ENCODE measurements at regions not wholly inside any gene's neighbourhood (a gene's known extent, or its start where the extent isn't known, plus 50 kb on each side); places are given as distances from the start of the nearest gene placed in this dataset.
A peak's percentile ranks its signal among the peaks of the same experiment; 100 is the strongest.

DNA sequence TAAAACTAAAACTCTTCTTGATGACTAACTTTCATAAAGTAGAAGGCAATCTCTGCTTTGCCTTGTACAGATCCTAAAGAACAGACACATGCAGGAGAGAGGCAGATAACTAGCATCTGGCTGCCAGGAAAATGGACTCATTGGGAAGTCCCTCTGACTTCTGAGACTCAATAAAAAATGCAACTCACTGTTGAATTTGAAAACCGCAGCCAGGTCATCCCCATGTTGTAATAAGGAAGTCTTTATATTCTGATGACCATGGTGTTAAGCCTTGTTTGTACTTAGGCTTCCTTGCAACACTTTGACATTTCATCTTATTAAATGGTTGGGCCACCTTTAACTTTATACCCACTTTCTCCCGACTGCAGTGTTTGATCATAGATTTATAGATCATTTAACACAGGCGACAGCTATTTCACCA is 375.1 kb upstream of the KCNH7 start:
- TF ChIP-seq, protein P1, sequence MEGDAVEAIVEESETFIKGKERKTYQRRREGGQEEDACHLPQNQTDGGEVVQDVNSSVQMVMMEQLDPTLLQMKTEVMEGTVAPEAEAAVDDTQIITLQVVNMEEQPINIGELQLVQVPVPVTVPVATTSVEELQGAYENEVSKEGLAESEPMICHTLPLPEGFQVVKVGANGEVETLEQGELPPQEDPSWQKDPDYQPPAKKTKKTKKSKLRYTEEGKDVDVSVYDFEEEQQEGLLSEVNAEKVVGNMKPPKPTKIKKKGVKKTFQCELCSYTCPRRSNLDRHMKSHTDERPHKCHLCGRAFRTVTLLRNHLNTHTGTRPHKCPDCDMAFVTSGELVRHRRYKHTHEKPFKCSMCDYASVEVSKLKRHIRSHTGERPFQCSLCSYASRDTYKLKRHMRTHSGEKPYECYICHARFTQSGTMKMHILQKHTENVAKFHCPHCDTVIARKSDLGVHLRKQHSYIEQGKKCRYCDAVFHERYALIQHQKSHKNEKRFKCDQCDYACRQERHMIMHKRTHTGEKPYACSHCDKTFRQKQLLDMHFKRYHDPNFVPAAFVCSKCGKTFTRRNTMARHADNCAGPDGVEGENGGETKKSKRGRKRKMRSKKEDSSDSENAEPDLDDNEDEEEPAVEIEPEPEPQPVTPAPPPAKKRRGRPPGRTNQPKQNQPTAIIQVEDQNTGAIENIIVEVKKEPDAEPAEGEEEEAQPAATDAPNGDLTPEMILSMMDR (IDR thresholded peaks at IDR 0.05; ENCODE audit: low read depth, low read length), result no peak
- H3K4me3 ChIP-seq, result no peak overlapping the region
- no peak overlapping the region for H3K27ac ChIP-seq
- no peaks in the 10 kb centered on the region for H3K27me3 ChIP-seq
- H3K36me3 ChIP-seq, result no peaks in the 10 kb centered on the region
- no peaks in the 10 kb centered on the region for H3K4me1 ChIP-seq (ENCODE audit: low read depth)
- no peaks in the 10 kb centered on the region for H3K9me3 ChIP-seq (ENCODE audit: low read depth)
- DNase-seq (ENCODE audit: low read depth in 1 of 2, low spot score in 1 of 2), result peak in 1 of 2 donors; percentile 55

DNA sequence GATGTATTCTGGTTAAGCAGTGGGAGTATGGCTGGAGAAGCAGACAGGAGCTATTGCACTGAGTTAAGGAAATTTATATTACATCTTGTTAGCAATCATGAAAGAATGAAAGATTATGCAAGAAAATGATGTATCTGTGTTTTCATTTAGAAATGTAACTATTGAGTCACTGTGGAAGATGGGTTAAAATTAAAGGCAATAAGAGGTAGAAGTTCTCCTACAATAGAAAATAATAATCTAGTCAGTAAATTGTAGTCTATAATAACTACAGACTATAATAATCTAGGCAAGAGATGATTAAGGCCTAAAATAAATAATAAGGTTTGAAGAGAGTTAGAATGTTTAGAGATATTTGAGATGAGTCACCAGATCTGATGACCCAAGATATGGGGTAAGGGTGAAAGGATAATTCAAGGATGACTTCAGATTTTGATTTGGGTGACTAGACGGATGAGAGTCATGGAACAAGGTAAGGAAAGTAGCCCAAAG is 371.9 kb upstream of the KCNH7 start:
- DNase-seq (ENCODE audit: low read depth in 1 of 2, low spot score in 1 of 2), result peak in 1 of 2 donors; percentile 45
- H3K9me3 ChIP-seq (ENCODE audit: low read depth), result no peaks in the 10 kb centered on the region
- H3K4me1 ChIP-seq (ENCODE audit: low read depth), result no peaks in the 10 kb centered on the region
- no peaks in the 10 kb centered on the region for H3K36me3 ChIP-seq
- H3K4me3 ChIP-seq, result no peak overlapping the region
- H3K27ac ChIP-seq, result no peak overlapping the region
- TF ChIP-seq, protein P1 (IDR thresholded peaks at IDR 0.05; ENCODE audit: low read depth, low read length), result no peak
- no peaks in the 10 kb centered on the region for H3K27me3 ChIP-seq

DNA sequence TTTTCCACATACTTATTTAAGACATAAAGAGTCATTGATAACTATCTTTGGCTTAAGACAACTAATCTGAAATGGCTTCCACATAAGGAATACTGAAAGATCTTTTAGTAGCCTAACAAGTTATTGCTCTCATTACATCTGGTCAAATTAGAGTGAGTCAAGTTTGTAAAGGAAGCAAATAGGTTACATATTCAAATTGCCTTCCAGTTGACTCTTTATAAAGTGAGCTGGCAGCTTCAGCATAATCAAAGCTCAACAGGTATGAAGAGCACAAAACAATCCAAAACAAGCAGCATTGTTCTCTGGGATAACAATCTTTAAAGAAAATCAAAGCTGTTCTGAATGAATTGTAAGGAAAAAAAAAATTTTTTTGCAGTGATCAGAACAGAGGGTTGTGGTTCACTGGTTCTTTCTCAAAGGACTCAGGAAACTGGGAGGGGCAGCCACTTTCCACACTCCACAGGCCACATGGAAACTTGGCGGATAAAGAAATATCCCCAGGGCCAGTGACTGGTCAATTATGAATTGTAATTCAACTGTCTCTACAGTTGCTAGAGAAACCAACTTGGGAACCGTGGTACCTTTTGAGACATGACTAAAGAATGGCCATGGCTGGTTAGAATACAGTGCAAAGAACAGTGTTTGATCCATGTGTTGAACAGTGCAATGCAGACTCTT is 369.3 kb upstream of the KCNH7 start:
- Histone ChIP-seq H3K9me3 (ENCODE audit: low read depth) (no peaks in the 10 kb centered on the region), H3K4me3 (no peak overlapping the region), H3K4me1 (ENCODE audit: low read depth) (no peaks in the 10 kb centered on the region), H3K27ac (no peak overlapping the region), H3K27me3 (no peaks in the 10 kb centered on the region), H3K36me3 (no peaks in the 10 kb centered on the region)
- TF ChIP-seq, protein P1 (IDR thresholded peaks at IDR 0.05; ENCODE audit: low read depth, low read length), result no peak
- DNase-seq (ENCODE audit: low read depth in 1 of 2, low spot score in 1 of 2), result no peak

DNA sequence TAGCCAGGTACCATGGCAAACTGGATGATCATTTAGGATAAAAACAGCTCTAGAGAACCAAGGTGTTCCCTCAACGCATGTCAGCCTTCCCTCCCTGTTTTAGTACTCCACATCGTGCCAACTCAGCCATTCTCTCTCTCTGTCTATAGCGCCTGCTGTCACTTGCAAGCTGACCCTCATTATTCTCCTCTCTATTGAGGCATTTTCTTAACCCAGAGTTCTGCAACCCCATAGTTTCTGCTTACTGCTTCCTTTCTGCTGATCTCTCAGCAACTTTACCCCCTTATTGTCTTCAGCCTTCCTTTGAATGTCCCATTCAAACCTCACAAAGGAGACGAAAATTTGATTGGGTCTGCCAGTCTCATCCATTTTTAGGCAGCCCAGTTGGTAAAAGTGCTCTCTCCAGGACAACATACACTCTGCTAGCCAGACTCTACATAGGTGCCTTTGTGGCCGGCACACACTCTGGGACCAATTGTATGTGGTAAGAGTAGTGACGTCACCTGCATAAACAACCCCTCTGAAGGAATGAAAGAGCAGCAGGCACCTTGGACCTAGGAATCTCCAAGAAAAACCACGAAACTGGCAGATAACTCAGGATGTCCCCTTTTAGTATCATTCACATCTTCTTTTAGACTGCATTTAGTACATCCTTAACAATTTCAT is 367.2 kb upstream of the KCNH7 start:
- Histone ChIP-seq H3K9me3 (ENCODE audit: low read depth) (no peaks in the 10 kb centered on the region), H3K27ac (no peak overlapping the region), H3K36me3 (no peaks in the 10 kb centered on the region), H3K4me3 (no peak overlapping the region), H3K27me3 (no peaks in the 10 kb centered on the region), H3K4me1 (ENCODE audit: low read depth) (no peaks in the 10 kb centered on the region)
- TF ChIP-seq, protein P1 (IDR thresholded peaks at IDR 0.05; ENCODE audit: low read depth, low read length), result no peak
- DNase-seq (ENCODE audit: low read depth in 1 of 2, low spot score in 1 of 2), result no peak

DNA sequence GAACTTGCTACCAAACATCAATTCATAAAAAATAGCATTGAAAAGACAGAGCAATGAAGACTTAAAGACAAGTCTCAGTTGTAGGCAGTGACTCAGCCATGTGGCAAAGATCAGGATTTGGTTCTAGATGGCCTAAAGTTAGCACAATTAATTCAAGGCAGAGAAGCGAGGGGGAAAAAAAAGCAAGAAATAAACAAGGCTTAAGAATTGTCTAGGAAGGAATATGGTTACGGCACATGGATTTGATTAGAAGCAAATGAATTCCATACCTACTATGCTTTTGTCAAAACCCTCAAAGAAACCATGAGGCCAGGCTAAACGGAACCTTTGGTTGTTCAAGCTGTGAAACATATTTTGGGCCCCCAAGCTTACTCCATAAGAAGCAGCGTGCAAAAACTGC is 362.2 kb upstream of the KCNH7 start:
- Histone ChIP-seq H3K27ac (no peak overlapping the region), H3K4me3 (no peak overlapping the region), H3K27me3 (no peaks in the 10 kb centered on the region), H3K9me3 (ENCODE audit: low read depth) (no peaks in the 10 kb centered on the region), H3K4me1 (ENCODE audit: low read depth) (no peaks in the 10 kb centered on the region), H3K36me3 (no peaks in the 10 kb centered on the region)
- no peak for DNase-seq (ENCODE audit: low read depth in 1 of 2, low spot score in 1 of 2)
- TF ChIP-seq, protein P1 (IDR thresholded peaks at IDR 0.05; ENCODE audit: low read depth, low read length), result no peak

All from cardiac muscle cell (in vitro differentiated cells and primary cell).